ENCODE measurements at regions not wholly inside any gene's neighbourhood (a gene's known extent, or its start where the extent isn't known, plus 50 kb on each side); places are given as distances from the start of the nearest gene placed in this dataset.
A peak's percentile ranks its signal among the peaks of the same experiment; 100 is the strongest.

GRCh38 chrX:26649534-26649933 lies 433.6 kb downstream of the MAGEB5 start:
- Histone ChIP-seq H3K9me3 (no peaks in the 10 kb centered on the region), H3K27me3 (no peaks in the 10 kb centered on the region), H3K27ac (no peak overlapping the region), H3K36me3 (no peaks in the 10 kb centered on the region), H3K4me1 (no peaks in the 10 kb centered on the region), H3K4me3 (no peak overlapping the region)
- TF ChIP-seq POLR2A (IDR thresholded peaks at IDR 0.05) (no peak), CTCF (IDR thresholded peaks at IDR 0.05) (peak in 3 of 5 experiments; percentile 20 to 42 (median 22))
- intact Hi-C loops (cut with DNase I; ENCODE audit: low total_unique reads): no loop called here
- DNase-seq: no peak
- 17 to 37% methylated on average over 5 to 7 of the region's 7 CpGs for WGBS, 2 donors (ENCODE audit: low coverage in 1 of 2)
- in situ Hi-C loops (cut with MboI; ENCODE audit: low pct_ligation_motif_present in 1 of 4, low pct_unique_long_range_greater_than_20kb in 1 of 4, low sequenced_read_pairs in 3 of 4): no loop called here

GRCh38 chrX:26631385-26631784 lies 415.4 kb downstream of the MAGEB5 start:
- 44 to 100% methylated on average over 1 of the region's 1 CpG for WGBS, 2 donors (ENCODE audit: low coverage in 1 of 2)
- in situ Hi-C loops (cut with MboI; ENCODE audit: low pct_ligation_motif_present in 1 of 4, low pct_unique_long_range_greater_than_20kb in 1 of 4, low sequenced_read_pairs in 3 of 4): no loop called here
- H3K9me3 ChIP-seq: no peaks in the 10 kb centered on the region
- H3K4me3 ChIP-seq: no peak overlapping the region
- intact Hi-C loops (cut with DNase I; ENCODE audit: low total_unique reads): no loop called here
- no peaks in the 10 kb centered on the region for H3K4me1 ChIP-seq
- H3K36me3 ChIP-seq: no peaks in the 10 kb centered on the region
- no peak for DNase-seq
- TF ChIP-seq POLR2AphosphoS5 (IDR thresholded peaks at IDR 0.05) (no peak), CTCF (IDR thresholded peaks at IDR 0.05) (no peak), EP300 (IDR thresholded peaks at IDR 0.05; ENCODE audit: low read depth) (no peak), POLR2A (IDR thresholded peaks at IDR 0.05) (no peak)
- H3K27ac ChIP-seq: no peak overlapping the region
- H3K27me3 ChIP-seq: no peaks in the 10 kb centered on the region

GRCh38 chrX:26613956-26614355 lies 398.0 kb downstream of the MAGEB5 start:
- WGBS, 2 donors (ENCODE audit: low coverage in 1 of 2): 55 to 61% methylated on average over 2 of the region's 2 CpGs
- no peaks in the 10 kb centered on the region for H3K27me3 ChIP-seq
- H3K9me3 ChIP-seq: no peaks in the 10 kb centered on the region
- TF ChIP-seq POLR2A (IDR thresholded peaks at IDR 0.05) (no peak), EP300 (IDR thresholded peaks at IDR 0.05; ENCODE audit: low read depth) (no peak), CTCF (IDR thresholded peaks at IDR 0.05) (no peak), POLR2AphosphoS5 (IDR thresholded peaks at IDR 0.05) (no peak)
- in situ Hi-C loops (cut with MboI; ENCODE audit: low pct_ligation_motif_present in 1 of 4, low pct_unique_long_range_greater_than_20kb in 1 of 4, low sequenced_read_pairs in 3 of 4) (no loop called here), intact Hi-C loops (cut with DNase I; ENCODE audit: low total_unique reads) (no loop called here)
- H3K36me3 ChIP-seq: no peaks in the 10 kb centered on the region
- H3K4me3 ChIP-seq: no peak overlapping the region
- no peak for DNase-seq
- no peak overlapping the region for H3K27ac ChIP-seq
- H3K4me1 ChIP-seq: no peaks in the 10 kb centered on the region

GRCh38 chrX:26606971-26607370 lies 391.0 kb downstream of the MAGEB5 start:
- Histone ChIP-seq H3K4me1 (no peaks in the 10 kb centered on the region), H3K27ac (no peak overlapping the region), H3K27me3 (no peaks in the 10 kb centered on the region), H3K4me3 (no peak overlapping the region), H3K9me3 (no peaks in the 10 kb centered on the region), H3K36me3 (no peaks in the 10 kb centered on the region)
- in situ Hi-C loops (cut with MboI; ENCODE audit: low pct_ligation_motif_present in 1 of 4, low pct_unique_long_range_greater_than_20kb in 1 of 4, low sequenced_read_pairs in 3 of 4) (no loop called here), intact Hi-C loops (cut with DNase I; ENCODE audit: low total_unique reads) (no loop called here)
- no peak for TF ChIP-seq POLR2AphosphoS5 (IDR thresholded peaks at IDR 0.05)
- TF ChIP-seq CTCF (IDR thresholded peaks at IDR 0.05): no peak
- no peak for TF ChIP-seq EP300 (IDR thresholded peaks at IDR 0.05; ENCODE audit: low read depth)
- no peak for TF ChIP-seq POLR2A (IDR thresholded peaks at IDR 0.05)
- 67 to 75% methylated on average over 1 of the region's 1 CpG for WGBS, 2 donors (ENCODE audit: low coverage in 1 of 2)
- no peak for DNase-seq

All from transverse colon (tissue), 4 donors.